OCI-LY7 (cell line): ENCODE measurements at regions not wholly inside any gene's neighbourhood (a gene's known extent, or its start where the extent isn't known, plus 50 kb on each side); places are given as distances from the start of the nearest gene placed in this dataset.

Experiments
- CTCF ChIP-seq: fragments of 200-600 bp; sonication (generic); conservative IDR thresholded peaks from 2 replicates; pipeline ENCODE4 v1.5.1; 2014; ENCODE audit warnings: mild to moderate bottlenecking, antibody characterized with exemption, low read length, moderate library complexity, mixed read lengths
- EZH2phosphoT487 ChIP-seq: fragments of 200-600 bp; sonication (generic); IDR thresholded peaks from 2 replicates; pipeline ENCODE4 v1.6.1; 2018; ENCODE audit warnings: low read depth, borderline replicate concordance, mild to moderate bottlenecking, mixed run types, antibody characterized with exemption, low read length, moderate library complexity, mixed read lengths

GRCh38 chr12:63047146-63047545, 103.9 kb downstream of the AVPR1A start:
- TF ChIP-seq CTCF (no peak), EZH2phosphoT487 (no peak)
